NCI-H524 (cell line): ENCODE measurements at regions not wholly inside any gene's neighbourhood (a gene's known extent, or its start where the extent isn't known, plus 50 kb on each side); places are given as distances from the start of the nearest gene placed in this dataset.

ENCODE experiments used
- DNase-seq, 2 experiments: peaks; one replicate each; lab custom pipeline; 2025; lab: John Stamatoyannopoulos, UW

- DNase-seq, result no peak
Measured at GRCh38 chr10:78938695-78939672, 129.8 kb upstream of the ZMIZ1 start.

- no peak for DNase-seq
Measured at GRCh38 chr10:78942091-78942501, 126.7 kb upstream of the ZMIZ1 start.

GRCh38 chr10:78944723-78945312 lies 123.9 kb upstream of the ZMIZ1 start:
- no peak for DNase-seq

GRCh38 chr10:78945838-78946237 lies 122.9 kb upstream of the ZMIZ1 start:
- DNase-seq, result no peak

- no peak for DNase-seq
Measured at GRCh38 chr10:78947226-78947625, 121.5 kb upstream of the ZMIZ1 start.

GRCh38 chr10:78947733-78948132 lies 121.0 kb upstream of the ZMIZ1 start:
- no peak for DNase-seq

GRCh38 chr10:78948621-78949030 lies 120.1 kb upstream of the ZMIZ1 start:
- no peak for DNase-seq

GRCh38 chr10:78950656-78951587 lies 117.8 kb upstream of the ZMIZ1 start:
- DNase-seq, result peak in 1 of 2 experiments; percentile 46

- DNase-seq, result no peak
Measured at GRCh38 chr10:78952030-78952429, 116.7 kb upstream of the ZMIZ1 start.

GRCh38 chr10:78952686-78953085 lies 116.1 kb upstream of the ZMIZ1 start:
- DNase-seq, result no peak

- DNase-seq, result no peak
Measured at GRCh38 chr10:78953113-78953798, 115.5 kb upstream of the ZMIZ1 start.

- DNase-seq, result no peak
Measured at GRCh38 chr10:78953799-78954297, 114.9 kb upstream of the ZMIZ1 start.

GRCh38 chr10:78954689-78955088 lies 114.1 kb upstream of the ZMIZ1 start:
- DNase-seq, result no peak

GRCh38 chr10:78955206-78955605 lies 113.6 kb upstream of the ZMIZ1 start:
- DNase-seq, result no peak

- no peak for DNase-seq
Measured at GRCh38 chr10:78956391-78956790, 112.4 kb upstream of the ZMIZ1 start.

- no peak for DNase-seq
Measured at GRCh38 chr10:78957471-78958039, 111.2 kb upstream of the ZMIZ1 start.

- peak in 1 of 2 experiments; percentile 26 for DNase-seq
Measured at GRCh38 chr10:78959217-78959923, 109.4 kb upstream of the ZMIZ1 start.

GRCh38 chr10:78959924-78960285 lies 108.9 kb upstream of the ZMIZ1 start:
- no peak for DNase-seq

- DNase-seq, result peak in 1 of 2 experiments; percentile 9
Measured at GRCh38 chr10:78960316-78960800, 108.4 kb upstream of the ZMIZ1 start.

GRCh38 chr10:78961760-78962159 lies 107.0 kb upstream of the ZMIZ1 start:
- DNase-seq, result no peak
